Medulla oblongata (tissue), 1 donor: ENCODE measurements at regions not wholly inside any gene's neighbourhood (a gene's known extent, or its start where the extent isn't known, plus 50 kb on each side); places are given as distances from the start of the nearest gene placed in this dataset.

Experiments
- DNase-seq: peaks from one replicate; pipeline ENCODE4 v3.0.0-alpha.2; 2015; ENCODE audit errors: extremely low spot score

DNA sequence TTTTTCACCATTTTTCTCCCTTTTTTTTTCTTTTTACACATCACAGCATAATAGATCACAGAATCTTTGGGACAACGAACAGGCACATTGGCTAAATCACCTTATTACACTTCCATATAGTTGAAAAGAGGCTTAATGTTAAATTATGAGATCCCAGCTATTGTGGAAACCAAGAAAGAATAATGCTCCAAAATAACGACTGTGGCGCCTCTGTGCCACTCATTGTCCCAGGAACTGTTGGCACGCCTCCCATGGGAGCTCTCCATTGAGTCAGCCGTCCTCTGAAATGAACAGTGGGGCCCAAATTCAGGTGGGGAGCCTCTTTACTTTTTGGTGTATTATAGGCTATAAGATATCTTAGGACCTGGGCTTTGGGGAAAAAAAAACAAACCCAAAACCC lies 82.2 kb upstream of the NFIB start:
- peak; percentile 78 for DNase-seq

DNA sequence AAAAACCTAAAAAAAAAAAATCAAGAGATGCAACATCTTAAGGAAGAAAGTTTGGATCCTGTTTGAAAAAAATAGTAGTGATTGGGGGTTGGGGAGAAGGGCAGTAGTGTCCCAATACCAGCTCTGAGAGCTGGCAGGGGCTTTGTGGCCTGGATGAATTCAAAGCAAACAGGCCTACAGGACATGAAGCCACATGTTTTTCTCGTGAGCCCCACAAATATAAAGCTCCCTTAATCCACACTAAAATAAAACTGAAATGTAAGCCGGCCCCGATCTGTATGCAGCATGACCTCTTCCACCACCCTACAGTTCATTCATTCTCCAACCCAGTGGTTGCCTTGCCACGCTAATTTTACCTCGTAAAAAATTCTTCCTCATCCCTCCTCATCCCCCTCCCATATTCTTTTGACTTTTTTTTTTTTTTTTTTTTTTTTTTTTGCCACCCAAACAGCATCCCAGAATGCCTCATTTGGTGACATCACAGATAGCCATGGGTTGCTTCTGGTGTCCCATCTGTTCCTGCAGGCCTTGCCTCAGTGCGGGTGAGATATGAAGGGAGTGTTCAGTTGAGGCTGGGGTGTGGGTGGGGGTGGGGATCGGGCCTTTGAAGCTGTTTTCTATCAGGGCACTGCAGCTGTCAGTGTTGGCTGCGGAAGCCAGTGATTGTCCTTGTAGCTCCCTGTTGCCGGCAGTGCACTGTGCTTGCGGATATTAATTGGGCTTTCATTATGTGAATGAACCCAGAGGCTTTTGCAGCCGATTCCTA lies 81.6 kb upstream of the NFIB start:
- peak; percentile 82 for DNase-seq

DNA sequence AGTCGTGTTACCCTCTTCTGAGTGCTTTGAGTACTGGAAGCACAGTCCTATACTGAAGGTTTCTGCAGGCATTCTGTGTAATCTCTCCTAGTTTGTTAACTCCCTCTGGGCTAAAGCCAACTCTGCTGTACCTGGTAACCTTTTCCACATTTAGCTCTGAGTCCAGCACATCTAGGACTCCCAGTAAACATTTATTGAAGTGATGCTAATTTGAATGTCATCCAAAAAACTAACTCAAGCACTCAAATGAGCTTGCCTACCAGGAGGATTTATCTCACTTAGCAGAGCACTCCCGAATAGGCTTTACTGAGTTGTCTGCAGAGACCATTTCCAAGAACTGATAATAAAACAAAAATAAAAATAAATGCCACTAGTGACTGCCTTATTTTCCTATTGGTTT lies 79.5 kb upstream of the NFIB start:
- DNase-seq: no peak

DNA sequence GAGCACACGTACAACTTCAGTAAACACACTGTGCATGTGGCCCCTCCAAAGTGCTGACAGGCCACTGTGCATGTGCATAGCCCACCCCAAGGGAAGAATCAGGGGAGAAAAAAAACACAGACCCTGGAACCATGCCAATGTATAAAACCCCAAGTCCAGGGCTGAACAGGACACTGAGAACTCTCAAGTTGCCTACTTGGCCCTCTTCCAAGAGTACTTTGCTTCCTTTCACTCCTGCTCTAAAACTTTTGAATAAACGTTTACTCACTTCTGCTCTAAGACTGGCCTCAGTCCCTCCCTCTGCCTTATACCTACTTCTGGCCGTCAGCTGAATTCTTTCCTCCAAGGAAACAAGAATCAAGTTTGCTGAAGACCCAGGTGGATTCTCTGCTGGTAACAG lies 77.7 kb upstream of the NFIB start:
- no peak for DNase-seq

DNA sequence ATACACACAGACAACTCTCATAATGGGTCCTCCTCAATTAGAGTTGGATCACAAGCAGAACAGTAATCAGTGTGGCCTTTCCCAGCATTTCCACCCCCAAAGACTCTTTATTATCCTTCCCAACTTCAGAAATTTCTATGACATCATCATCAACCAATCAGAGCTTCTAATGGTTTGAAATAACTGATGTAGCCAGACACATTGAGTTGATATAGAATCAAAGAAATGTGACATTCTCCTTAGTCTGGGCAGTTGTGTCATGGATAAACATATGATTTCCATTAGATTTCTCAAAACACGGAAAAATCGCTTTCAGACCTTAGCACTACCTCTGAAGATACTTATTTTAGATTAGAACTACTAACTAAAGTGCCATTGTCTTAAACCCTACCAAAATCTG lies 75.7 kb upstream of the NFIB start:
- no peak for DNase-seq

- DNase-seq: no peak
These were observed 75.2 kb upstream of the NFIB start for GRCh38 chr9:14389146-14389545.

DNA sequence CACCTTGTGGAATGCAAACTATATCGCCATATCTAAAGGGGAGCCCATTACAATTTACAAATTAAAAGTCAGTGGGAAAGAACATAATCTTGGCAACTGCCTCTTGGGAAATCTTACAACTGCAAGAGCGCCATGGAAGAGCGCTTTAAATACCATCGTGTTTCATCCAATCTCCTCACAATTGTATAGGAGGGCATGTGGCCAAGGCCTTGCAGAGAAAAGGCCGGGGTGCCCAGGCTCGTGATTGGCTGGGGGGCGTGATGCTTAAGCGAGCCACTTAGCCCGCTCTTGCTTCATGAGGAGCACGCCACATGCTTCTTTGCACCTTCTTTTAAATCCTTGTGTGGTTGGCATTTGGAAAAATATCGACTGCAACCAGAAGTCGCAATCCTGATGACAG lies 69.8 kb upstream of the NFIB start:
- DNase-seq: no peak

DNA sequence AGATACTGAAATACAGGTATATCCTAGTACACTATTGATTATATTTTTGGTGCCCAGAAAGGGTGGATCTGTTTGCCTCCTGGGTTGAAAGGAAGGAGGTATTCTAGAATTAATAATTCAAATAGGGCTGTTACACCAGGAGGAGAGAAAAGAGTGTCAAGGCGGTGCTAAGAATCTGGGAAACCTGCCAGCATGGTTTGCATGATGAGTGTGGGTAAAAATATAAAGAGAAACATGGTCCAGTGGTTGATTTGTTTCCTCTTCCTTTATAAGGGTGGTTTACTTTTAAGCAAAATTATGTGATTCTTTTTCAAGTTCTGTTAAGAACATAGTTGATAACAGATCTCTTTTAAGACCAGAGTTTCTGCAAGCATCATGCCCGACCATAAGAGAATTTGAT lies 69.4 kb upstream of the NFIB start:
- peak; percentile 53 for DNase-seq

- DNase-seq: no peak
These were observed 66.3 kb upstream of the NFIB start for GRCh38 chr9:14380061-14380836.

- DNase-seq: no peak
These were observed 65.3 kb upstream of the NFIB start for GRCh38 chr9:14379280-14379679.

GRCh38 chr9:14373706-14374105 lies 59.8 kb upstream of the NFIB start:
- no peak for DNase-seq

- DNase-seq: no peak
These were observed 59.4 kb upstream of the NFIB start for GRCh38 chr9:14373336-14373666.

DNA sequence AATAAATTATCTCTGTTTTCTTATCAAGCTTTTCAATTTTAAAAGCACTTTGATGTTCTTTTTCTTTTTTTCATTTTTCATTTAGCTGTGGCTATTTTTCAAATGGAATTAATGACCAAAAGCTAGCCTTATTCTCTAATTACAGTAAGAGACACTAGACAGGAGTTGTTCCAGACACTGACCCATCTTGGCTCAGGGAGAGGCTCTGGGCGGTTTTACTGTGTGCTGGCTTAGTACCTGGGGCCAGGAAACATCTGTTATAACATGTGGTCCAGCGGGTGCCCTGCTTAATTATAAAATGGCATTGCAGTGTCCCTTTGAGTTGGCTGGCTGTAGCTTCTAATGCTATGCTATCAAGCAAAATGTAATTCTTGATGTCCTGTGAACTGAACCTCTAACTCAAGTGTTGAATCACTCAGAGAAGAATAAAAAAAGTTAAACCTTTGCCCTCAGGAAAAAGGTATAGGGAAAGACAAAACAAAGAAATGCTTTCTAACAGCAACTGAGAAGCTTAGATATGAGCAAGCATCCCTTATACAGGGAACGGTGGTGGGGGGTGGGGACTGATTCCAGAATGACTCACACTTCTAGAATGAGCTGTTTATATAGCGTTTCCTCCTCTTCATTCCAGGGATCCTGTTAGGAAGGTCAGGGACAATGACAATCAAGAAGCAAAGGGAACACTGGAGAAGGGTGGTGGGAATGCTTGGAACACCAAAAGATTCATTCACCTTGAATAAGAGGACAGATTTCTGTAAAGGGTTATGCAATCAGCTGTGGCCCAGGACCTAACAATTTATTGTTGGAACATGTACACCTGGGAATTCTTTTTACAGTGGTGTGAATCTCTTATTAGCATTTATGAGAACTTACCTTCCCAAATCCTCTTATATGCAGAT lies 58.7 kb upstream of the NFIB start:
- DNase-seq: no peak

DNA sequence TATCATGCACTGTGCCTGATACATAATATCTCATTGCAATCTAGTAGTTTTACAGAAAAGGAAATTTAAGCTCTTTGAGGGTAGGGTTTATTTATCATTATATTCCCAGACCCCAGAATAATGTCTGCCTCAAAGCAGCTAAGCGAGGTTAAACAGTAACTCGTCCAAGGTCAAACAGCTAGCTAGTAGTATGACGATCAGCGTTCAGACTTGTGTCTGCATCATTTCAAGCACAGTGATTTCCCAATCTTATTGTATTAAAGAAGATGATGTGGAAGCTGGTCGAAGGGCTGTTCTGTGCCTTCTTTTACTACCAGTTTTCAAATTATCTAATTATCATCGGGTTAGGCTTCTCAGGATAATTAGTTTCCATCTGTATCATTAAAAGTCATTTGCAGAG lies 55.1 kb upstream of the NFIB start:
- DNase-seq: no peak

- DNase-seq: no peak
These were observed 52.1 kb upstream of the NFIB start for GRCh38 chr9:14366076-14366475.

- no peak for DNase-seq
These were observed 51.7 kb upstream of the NFIB start for GRCh38 chr9:14365670-14366069.
